HepG2 (cell line): ENCODE measurements at regions not wholly inside any gene's neighbourhood (a gene's known extent, or its start where the extent isn't known, plus 50 kb on each side); places are given as distances from the start of the nearest gene placed in this dataset.

ENCODE experiments used
- ATAC-seq: fragments of 200-7000 bp; cut with Tn5 transposase; 3 replicates; pipeline ENCODE4 v1.9.1; 2020; ENCODE audit warnings: mild to moderate bottlenecking, moderate library complexity
- BruUV-seq: library from RNA; stranded (reverse); fragments of 400-500 nt; replicated peaks from 2 replicates; lab custom pipeline; 2021; lab: Mats Ljungman, UMichigan
- CTCF ChIA-PET: fragments of 300-600 bp; formaldehyde crosslinking; extraction: SDS; loops from one replicate; lab custom pipeline; 2021; ENCODE audit warnings: low total read pairs, inconsistent platforms, low intra/inter-chr PET ratio; lab: Yijun Ruan, JAX
- POLR2A ChIA-PET: fragments of 350-600 bp; sonication (Branson Sonifier 250); formaldehyde crosslinking; loops from one replicate; lab custom pipeline; 2020; ENCODE audit warnings: antibody characterized with exemption, inconsistent platforms; lab: Yijun Ruan, JAX
- DNase-seq: peaks from one replicate; pipeline ENCODE4 v3.0.0-alpha.2; 2015; ENCODE audit warnings: low spot score
- FAIRE-seq: peaks from 3 replicates; lab custom pipeline; 2011; peaks lifted over from hg19 to GRCh38; lab: Jason Lieb, UNC
- H2AFZ ChIP-seq: one replicate; pipeline ENCODE4 v1.6.1; 2011; ENCODE audit warnings: low read length, inconsistent platforms
- H3K27ac ChIP-seq: fragments of 300-600 bp; 3 replicates; pipeline ENCODE4 v1.8.0; 2011; ENCODE audit warnings: mixed run types, mild to moderate bottlenecking, mixed read lengths, low read length, inconsistent platforms; ENCODE audit not compliant: insufficient read depth; ENCODE audit errors: extremely low read length
- H3K27me3 ChIP-seq, 2 experiments: fragments of 200-600 bp in 1 of 2; 2 replicates in 1 of 2; 3 replicates in 1 of 2; pipeline versions ENCODE4 v1.6.0 to v1.8.0; 2011; ENCODE audit warnings: low read length in 2 of 2, mild to moderate bottlenecking in 2 of 2, moderate library complexity in 2 of 2, inconsistent platforms in 1 of 2; ENCODE audit not compliant: insufficient read depth in 2 of 2, control insufficient read depth in 1 of 2
- H3K36me3 ChIP-seq, 2 experiments: fragments of 200-600 bp in 1 of 2; replicated peaks in 1 of 2; 2 replicates in 1 of 2; 3 replicates in 1 of 2; pipeline versions ENCODE4 v1.5.1 to v1.8.0; 2011; ENCODE audit warnings: low read length in 2 of 2, inconsistent platforms in 1 of 2; ENCODE audit not compliant: insufficient read depth in 2 of 2, control insufficient read depth in 1 of 2
- H3K4me1 ChIP-seq: 2 replicates; pipeline ENCODE4 v1.5.1; 2012; ENCODE audit warnings: low read length, inconsistent platforms; ENCODE audit not compliant: insufficient read depth
- H3K4me2 ChIP-seq: 2 replicates; pipeline ENCODE4 v1.6.0; 2011; ENCODE audit warnings: low read depth, low read length, inconsistent platforms
- H3K4me3 ChIP-seq, 3 experiments: fragments of 200-600 bp in 1 of 3; sonication (generic), shearing (Covaris generic) in 1 of 3; replicated peaks in 1 of 3; 2 replicates each; pipeline ENCODE4 v1.5.1; 2011 to 2016; ENCODE audit warnings: low read length in 3 of 3, inconsistent platforms in 2 of 3, low read depth in 2 of 3, mild to moderate bottlenecking in 2 of 3, control low read depth in 1 of 3, mixed read lengths in 1 of 3; ENCODE audit not compliant: insufficient read depth in 1 of 3
- H3K79me2 ChIP-seq: one replicate; pipeline ENCODE4 v1.6.1; 2011; ENCODE audit warnings: low read length, inconsistent platforms; ENCODE audit not compliant: insufficient read depth
- H3K9ac ChIP-seq: 2 replicates; pipeline ENCODE4 v1.6.0; 2011; ENCODE audit warnings: mild to moderate bottlenecking, low read depth, low read length, inconsistent platforms; ENCODE audit not compliant: insufficient read depth
- H3K9me3 ChIP-seq: 2 replicates; pipeline ENCODE4 v1.5.1; 2012; ENCODE audit warnings: mild to moderate bottlenecking, low read length
- H4K20me1 ChIP-seq: 2 replicates; pipeline ENCODE4 v1.6.0; 2011; ENCODE audit warnings: inconsistent platforms, mild to moderate bottlenecking, low read length, moderate library complexity; ENCODE audit not compliant: insufficient read depth
- NFYB ChIP-seq: sonication (generic); formaldehyde crosslinking; IDR thresholded peaks from 2 replicates; pipeline ENCODE4 v1.4.0; 2020; ENCODE audit warnings: missing genetic modification reagents
- WGBS: methylation state at CpG from one replicate; pipeline ENCODE4 v1.1.6; 2017; ENCODE audit warnings: low lambda C conversion rate; 5-methylcytosine and 5-hydroxymethylcytosine counted together
- in situ Hi-C: cut with HindIII; loops from 2 replicates; pipeline ENCODE4 v1.10.0; 2017; ENCODE audit warnings: low pct_unique_long_range_greater_than_20kb; ENCODE audit not compliant: extremely low pct_ligation_motif_present
- intact Hi-C: fragments of 100-400 bp; cut with micrococcal nuclease; formaldehyde crosslinking; loops from one replicate; pipeline ENCODE4 v1.10.0; 2022; ENCODE audit not compliant: unreplicated experiment
- TF ChIP-seq, protein P1 (sequence below): sonication (generic); formaldehyde crosslinking; IDR thresholded peaks from 2 replicates; pipeline ENCODE4 v1.5.0; 2020; ENCODE audit warnings: mild to moderate bottlenecking, missing genetic modification reagents, borderline replicate concordance

GRCh38 chr3:66839508-66839907, 158.6 kb upstream of the KBTBD8 start:
- DNase-seq (no peak), FAIRE-seq (no peak), ATAC-seq (no peak)
- in situ Hi-C loops (no loop called here), intact Hi-C loops (no loop called here)
- H2AFZ ChIP-seq = no peak overlapping the region
- H3K4me2 ChIP-seq = no peak overlapping the region
- H3K9ac ChIP-seq = no peak overlapping the region
- no peaks in the 10 kb centered on the region for H4K20me1 ChIP-seq
- ChIA-PET POLR2A (no interaction called here), CTCF (no interaction called here)
- no peaks in the 10 kb centered on the region for H3K4me1 ChIP-seq
- no peaks in the 10 kb centered on the region for H3K79me2 ChIP-seq
- H3K36me3 ChIP-seq = no peaks in the 10 kb centered on the region
- H3K27ac ChIP-seq = no peak overlapping the region
- H3K9me3 ChIP-seq = no peaks in the 10 kb centered on the region
- no TSS peak for BruUV-seq
- 49% methylated on average over 6 of the region's 6 CpGs for WGBS
- H3K4me3 ChIP-seq = no peak overlapping the region
- no peak for TF ChIP-seq NFYB (CRISPR knock-in tag)
- TF ChIP-seq, protein P1, sequence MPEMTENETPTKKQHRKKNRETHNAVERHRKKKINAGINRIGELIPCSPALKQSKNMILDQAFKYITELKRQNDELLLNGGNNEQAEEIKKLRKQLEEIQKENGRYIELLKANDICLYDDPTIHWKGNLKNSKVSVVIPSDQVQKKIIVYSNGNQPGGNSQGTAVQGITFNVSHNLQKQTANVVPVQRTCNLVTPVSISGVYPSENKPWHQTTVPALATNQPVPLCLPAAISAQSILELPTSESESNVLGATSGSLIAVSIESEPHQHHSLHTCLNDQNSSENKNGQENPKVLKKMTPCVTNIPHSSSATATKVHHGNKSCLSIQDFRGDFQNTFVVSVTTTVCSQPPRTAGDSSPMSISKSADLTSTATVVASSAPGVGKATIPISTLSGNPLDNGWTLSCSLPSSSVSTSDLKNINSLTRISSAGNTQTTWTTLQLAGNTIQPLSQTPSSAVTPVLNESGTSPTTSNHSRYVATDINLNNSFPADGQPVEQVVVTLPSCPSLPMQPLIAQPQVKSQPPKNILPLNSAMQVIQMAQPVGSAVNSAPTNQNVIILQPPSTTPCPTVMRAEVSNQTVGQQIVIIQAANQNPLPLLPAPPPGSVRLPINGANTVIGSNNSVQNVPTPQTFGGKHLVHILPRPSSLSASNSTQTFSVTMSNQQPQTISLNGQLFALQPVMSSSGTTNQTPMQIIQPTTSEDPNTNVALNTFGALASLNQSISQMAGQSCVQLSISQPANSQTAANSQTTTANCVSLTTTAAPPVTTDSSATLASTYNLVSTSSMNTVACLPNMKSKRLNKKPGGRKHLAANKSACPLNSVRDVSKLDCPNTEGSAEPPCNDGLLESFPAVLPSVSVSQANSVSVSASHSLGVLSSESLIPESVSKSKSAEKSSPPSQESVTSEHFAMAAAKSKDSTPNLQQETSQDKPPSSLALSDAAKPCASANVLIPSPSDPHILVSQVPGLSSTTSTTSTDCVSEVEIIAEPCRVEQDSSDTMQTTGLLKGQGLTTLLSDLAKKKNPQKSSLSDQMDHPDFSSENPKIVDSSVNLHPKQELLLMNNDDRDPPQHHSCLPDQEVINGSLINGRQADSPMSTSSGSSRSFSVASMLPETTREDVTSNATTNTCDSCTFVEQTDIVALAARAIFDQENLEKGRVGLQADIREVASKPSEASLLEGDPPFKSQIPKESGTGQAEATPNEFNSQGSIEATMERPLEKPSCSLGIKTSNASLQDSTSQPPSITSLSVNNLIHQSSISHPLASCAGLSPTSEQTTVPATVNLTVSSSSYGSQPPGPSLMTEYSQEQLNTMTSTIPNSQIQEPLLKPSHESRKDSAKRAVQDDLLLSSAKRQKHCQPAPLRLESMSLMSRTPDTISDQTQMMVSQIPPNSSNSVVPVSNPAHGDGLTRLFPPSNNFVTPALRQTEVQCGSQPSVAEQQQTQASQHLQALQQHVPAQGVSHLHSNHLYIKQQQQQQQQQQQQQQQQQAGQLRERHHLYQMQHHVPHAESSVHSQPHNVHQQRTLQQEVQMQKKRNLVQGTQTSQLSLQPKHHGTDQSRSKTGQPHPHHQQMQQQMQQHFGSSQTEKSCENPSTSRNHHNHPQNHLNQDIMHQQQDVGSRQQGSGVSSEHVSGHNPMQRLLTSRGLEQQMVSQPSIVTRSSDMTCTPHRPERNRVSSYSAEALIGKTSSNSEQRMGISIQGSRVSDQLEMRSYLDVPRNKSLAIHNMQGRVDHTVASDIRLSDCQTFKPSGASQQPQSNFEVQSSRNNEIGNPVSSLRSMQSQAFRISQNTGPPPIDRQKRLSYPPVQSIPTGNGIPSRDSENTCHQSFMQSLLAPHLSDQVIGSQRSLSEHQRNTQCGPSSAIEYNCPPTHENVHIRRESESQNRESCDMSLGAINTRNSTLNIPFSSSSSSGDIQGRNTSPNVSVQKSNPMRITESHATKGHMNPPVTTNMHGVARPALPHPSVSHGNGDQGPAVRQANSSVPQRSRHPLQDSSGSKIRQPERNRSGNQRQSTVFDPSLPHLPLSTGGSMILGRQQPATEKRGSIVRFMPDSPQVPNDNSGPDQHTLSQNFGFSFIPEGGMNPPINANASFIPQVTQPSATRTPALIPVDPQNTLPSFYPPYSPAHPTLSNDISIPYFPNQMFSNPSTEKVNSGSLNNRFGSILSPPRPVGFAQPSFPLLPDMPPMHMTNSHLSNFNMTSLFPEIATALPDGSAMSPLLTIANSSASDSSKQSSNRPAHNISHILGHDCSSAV (CRISPR knock-in tag) = no peak
- no peaks in the 10 kb centered on the region for H3K27me3 ChIP-seq
